ENCODE measurements at regions not wholly inside any gene's neighbourhood (a gene's known extent, or its start where the extent isn't known, plus 50 kb on each side); places are given as distances from the start of the nearest gene placed in this dataset.

GRCh38 chr4:52410971-52411370 lies 248.1 kb downstream of the USP46 start:
- Histone ChIP-seq H3K27me3 (replicated peaks; ENCODE audit: insufficient read depth, low read length) (no peaks in the 10 kb centered on the region), H3K4me2 (ENCODE audit: low read depth, low read length) (no peak overlapping the region), H3F3A (ENCODE audit: insufficient read depth, low read length) (no peaks in the 10 kb centered on the region), H4K20me1 (ENCODE audit: insufficient read depth, low read length) (no peaks in the 10 kb centered on the region), H3K4me1 (ENCODE audit: low read length) (no peaks in the 10 kb centered on the region), H3K79me2 (ENCODE audit: low read length) (no peaks in the 10 kb centered on the region), H3K27ac (ENCODE audit: low read length) (no peak overlapping the region), H3K9me3 (replicated peaks; ENCODE audit: insufficient read depth, low read length) (no peaks in the 10 kb centered on the region), H3K9ac (ENCODE audit: low read length) (no peak overlapping the region), H3K36me3 (replicated peaks; ENCODE audit: insufficient read depth, low read length) (no peaks in the 10 kb centered on the region), H2AFZ (ENCODE audit: low read length) (no peak overlapping the region), H3K4me3 (ENCODE audit: low read length) (no peak overlapping the region), H3K9me2 (replicated peaks; ENCODE audit: insufficient read depth, low read length) (no peaks in the 10 kb centered on the region)
- DNase-seq: no peak
- TF ChIP-seq CTCF (IDR thresholded peaks at IDR 0.05; ENCODE audit: low read length): no peak
- TF ChIP-seq EZH2 (optimal IDR thresholded peaks at IDR 0.05; ENCODE audit: low read depth, low read length): no peak
- TF ChIP-seq EZH2phosphoT487 (IDR thresholded peaks at IDR 0.05; ENCODE audit: low read length): no peak

DNA sequence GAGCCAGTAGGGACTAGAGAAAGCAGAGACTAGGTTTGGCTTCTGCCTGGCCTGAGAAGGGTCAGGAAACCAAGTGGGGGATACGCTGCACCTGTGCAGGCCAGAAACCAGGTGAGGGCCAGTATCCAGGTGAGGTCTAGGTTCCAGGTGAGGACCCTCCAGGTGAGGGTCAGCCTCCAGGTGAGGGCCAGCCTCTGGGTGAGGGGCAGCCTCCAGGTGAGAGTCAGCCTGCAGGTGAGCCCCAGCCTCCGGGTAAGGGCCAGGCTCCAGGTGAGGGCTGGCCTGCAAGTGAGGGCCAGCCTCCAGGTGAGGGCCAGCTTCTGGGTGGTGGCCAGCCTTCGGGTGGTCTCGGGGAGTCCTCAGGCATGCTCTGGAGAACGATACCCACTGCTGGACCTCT lies 238.8 kb downstream of the USP46 start:
- H3K36me3 ChIP-seq (replicated peaks; ENCODE audit: insufficient read depth, low read length): no peaks in the 10 kb centered on the region
- no peak overlapping the region for H3K4me2 ChIP-seq (ENCODE audit: low read depth, low read length)
- no peak overlapping the region for H3K27ac ChIP-seq (ENCODE audit: low read length)
- H3K9ac ChIP-seq (ENCODE audit: low read length): no peak overlapping the region
- TF ChIP-seq CTCF (IDR thresholded peaks at IDR 0.05; ENCODE audit: low read length) (no peak), EZH2 (optimal IDR thresholded peaks at IDR 0.05; ENCODE audit: low read depth, low read length) (no peak), EZH2phosphoT487 (IDR thresholded peaks at IDR 0.05; ENCODE audit: low read length) (no peak)
- no peaks in the 10 kb centered on the region for H3K27me3 ChIP-seq (replicated peaks; ENCODE audit: insufficient read depth, low read length)
- H3K4me1 ChIP-seq (ENCODE audit: low read length): no peaks in the 10 kb centered on the region
- DNase-seq: no peak
- no peaks in the 10 kb centered on the region for H3K9me2 ChIP-seq (replicated peaks; ENCODE audit: insufficient read depth, low read length)
- H3F3A ChIP-seq (ENCODE audit: insufficient read depth, low read length): peaks cover 2% of the 10 kb centered on the region; the same call in 1 of the 2 replicates
- no peaks in the 10 kb centered on the region for H3K9me3 ChIP-seq (replicated peaks; ENCODE audit: insufficient read depth, low read length)
- no peak overlapping the region for H2AFZ ChIP-seq (ENCODE audit: low read length)
- H3K79me2 ChIP-seq (ENCODE audit: low read length): no peaks in the 10 kb centered on the region
- H3K4me3 ChIP-seq (ENCODE audit: low read length): no peak overlapping the region
- no peaks in the 10 kb centered on the region for H4K20me1 ChIP-seq (ENCODE audit: insufficient read depth, low read length)

DNA sequence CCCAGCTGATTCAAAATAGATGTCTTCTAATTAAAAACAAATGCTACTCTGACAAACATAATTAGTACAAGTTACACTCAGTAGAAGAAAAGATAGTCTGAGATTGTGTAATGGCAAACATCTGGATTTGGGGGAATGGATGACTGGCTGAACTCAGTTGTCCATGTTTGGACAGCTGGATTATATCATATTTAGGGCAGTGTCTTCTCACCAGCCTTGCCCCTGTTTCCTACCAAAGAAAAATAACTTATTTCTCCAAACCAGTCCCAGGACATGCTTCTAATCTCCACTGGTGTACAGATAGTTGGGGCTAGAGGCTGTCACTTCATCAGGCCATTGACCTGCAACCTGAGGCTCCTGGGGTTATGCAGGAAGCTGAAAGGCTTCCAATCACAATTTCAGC lies 237.3 kb downstream of the USP46 start:
- H3K9me2 ChIP-seq (replicated peaks; ENCODE audit: insufficient read depth, low read length): no peaks in the 10 kb centered on the region
- H3K4me2 ChIP-seq (ENCODE audit: low read depth, low read length): no peak overlapping the region
- H3K79me2 ChIP-seq (ENCODE audit: low read length): no peaks in the 10 kb centered on the region
- H3K27me3 ChIP-seq (replicated peaks; ENCODE audit: insufficient read depth, low read length): no peaks in the 10 kb centered on the region
- H3K9ac ChIP-seq (ENCODE audit: low read length): no peak overlapping the region
- no peaks in the 10 kb centered on the region for H3K4me1 ChIP-seq (ENCODE audit: low read length)
- H3K4me3 ChIP-seq (ENCODE audit: low read length): no peak overlapping the region
- H2AFZ ChIP-seq (ENCODE audit: low read length): no peak overlapping the region
- H3K36me3 ChIP-seq (replicated peaks; ENCODE audit: insufficient read depth, low read length): no peaks in the 10 kb centered on the region
- H3K27ac ChIP-seq (ENCODE audit: low read length): no peak overlapping the region
- H3K9me3 ChIP-seq (replicated peaks; ENCODE audit: insufficient read depth, low read length): no peaks in the 10 kb centered on the region
- H4K20me1 ChIP-seq (ENCODE audit: insufficient read depth, low read length): no peaks in the 10 kb centered on the region
- H3F3A ChIP-seq (ENCODE audit: insufficient read depth, low read length): peaks cover 2% of the 10 kb centered on the region; the same call in 1 of the 2 replicates
- no peak for DNase-seq
- TF ChIP-seq CTCF (IDR thresholded peaks at IDR 0.05; ENCODE audit: low read length) (no peak), EZH2phosphoT487 (IDR thresholded peaks at IDR 0.05; ENCODE audit: low read length) (no peak), EZH2 (optimal IDR thresholded peaks at IDR 0.05; ENCODE audit: low read depth, low read length) (no peak)
